GM10248 (cell line): ENCODE measurements at regions not wholly inside any gene's neighbourhood (a gene's known extent, or its start where the extent isn't known, plus 50 kb on each side); places are given as distances from the start of the nearest gene placed in this dataset.

Experiments used
- CTCF ChIA-PET: fragments of 300-600 bp; sonication (Branson Sonifier 250); formaldehyde crosslinking; extraction: SDS; loops from one replicate; lab custom pipeline; 2021; ENCODE audit warnings: antibody characterized with exemption; lab: Yijun Ruan, JAX
- POLR2A ChIA-PET: fragments of 350-650 bp; sonication (Branson Sonifier 250); formaldehyde crosslinking; extraction: SDS; loops from one replicate; lab custom pipeline; 2020; ENCODE audit warnings: antibody characterized with exemption; lab: Yijun Ruan, JAX
- DNase-seq: peaks from one replicate; pipeline ENCODE4 v3.0.0; 2012; ENCODE audit errors: extremely low spot score
- CTCF ChIP-seq: IDR thresholded peaks from 2 replicates; pipeline ENCODE4 v1.5.1; 2012; ENCODE audit warnings: mild to moderate bottlenecking, low read depth; ENCODE audit errors: extremely low read depth, missing control alignments, control extremely low read depth

- TF ChIP-seq CTCF = no peak
- POLR2A ChIA-PET = no interaction called here
- no peak for DNase-seq
- CTCF ChIA-PET = interaction anchor here (1.3 kb wide), 1 partner anchor 37 kb away, joined by 3 read pairs; no protein-coding TSS in a partner anchor
Measured at GRCh38 chr15:62940755-62941361, 101.7 kb upstream of the TPM1 start.

GRCh38 chr15:62941699-62942098 is 100.8 kb upstream of the TPM1 start:
- TF ChIP-seq CTCF = no peak
- DNase-seq = no peak
- ChIA-PET POLR2A (no interaction called here), CTCF (no interaction called here)

- DNase-seq = no peak
- TF ChIP-seq CTCF = no peak
- CTCF ChIA-PET = no interaction called here
- POLR2A ChIA-PET = no interaction called here
Measured at GRCh38 chr15:62942428-62942827, 100.1 kb upstream of the TPM1 start.

GRCh38 chr15:62945063-62945462 is 97.5 kb upstream of the TPM1 start:
- DNase-seq = no peak
- no peak for TF ChIP-seq CTCF
- POLR2A ChIA-PET = no interaction called here
- CTCF ChIA-PET = no interaction called here

- ChIA-PET CTCF (no interaction called here), POLR2A (no interaction called here)
- DNase-seq = no peak
- no peak for TF ChIP-seq CTCF
Measured at GRCh38 chr15:62945760-62946159, 96.8 kb upstream of the TPM1 start.

- POLR2A ChIA-PET = no interaction called here
Measured at GRCh38 chr15:62946940-62947339, 95.6 kb upstream of the TPM1 start.

More at GRCh38 chr15:62946940-62947339, 95.6 kb upstream of the TPM1 start:
- DNase-seq = no peak
- CTCF ChIA-PET = no interaction called here
- no peak for TF ChIP-seq CTCF
